GM19468 (cell line): ENCODE measurements at regions not wholly inside any gene's neighbourhood (a gene's known extent, or its start where the extent isn't known, plus 50 kb on each side); places are given as distances from the start of the nearest gene placed in this dataset.
A peak's percentile ranks its signal among the peaks of the same experiment; 100 is the strongest.
"Not testable (repeated sequence)": the region's sequence is repeated elsewhere in the genome, so short reads cannot be mapped to it uniquely, and the experiment has no call there.

Experiments
- ATAC-seq: cut with Tn5 transposase; IDR thresholded peaks from one replicate; pipeline ENCODE4 v1.9.1; 2021; ENCODE audit warnings: mild to moderate bottlenecking, moderate library complexity, moderate number of reproducible peaks; ENCODE audit not compliant: unreplicated experiment; ENCODE audit errors: extremely low read depth

DNA sequence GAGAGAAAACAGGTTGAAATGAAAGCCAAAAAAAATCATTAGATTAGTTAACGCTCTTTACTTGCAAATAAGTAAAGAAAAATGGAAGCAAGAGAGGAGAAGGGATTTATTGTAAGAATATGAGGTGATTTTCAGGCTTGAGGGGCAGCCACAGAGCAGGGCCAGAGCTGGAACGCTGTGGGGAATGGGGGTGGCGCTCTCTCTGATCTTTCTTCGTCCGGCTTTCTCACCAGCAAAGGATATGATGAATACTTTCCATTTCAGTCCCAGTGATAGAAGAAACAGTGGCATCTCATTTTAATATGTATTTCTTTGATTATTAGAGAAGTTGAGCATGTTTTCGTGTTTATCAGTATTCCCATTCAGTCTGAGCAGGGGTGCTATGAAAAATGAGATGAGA is 112.2 kb downstream of the SKIDA1 start:
- no peak for ATAC-seq

DNA sequence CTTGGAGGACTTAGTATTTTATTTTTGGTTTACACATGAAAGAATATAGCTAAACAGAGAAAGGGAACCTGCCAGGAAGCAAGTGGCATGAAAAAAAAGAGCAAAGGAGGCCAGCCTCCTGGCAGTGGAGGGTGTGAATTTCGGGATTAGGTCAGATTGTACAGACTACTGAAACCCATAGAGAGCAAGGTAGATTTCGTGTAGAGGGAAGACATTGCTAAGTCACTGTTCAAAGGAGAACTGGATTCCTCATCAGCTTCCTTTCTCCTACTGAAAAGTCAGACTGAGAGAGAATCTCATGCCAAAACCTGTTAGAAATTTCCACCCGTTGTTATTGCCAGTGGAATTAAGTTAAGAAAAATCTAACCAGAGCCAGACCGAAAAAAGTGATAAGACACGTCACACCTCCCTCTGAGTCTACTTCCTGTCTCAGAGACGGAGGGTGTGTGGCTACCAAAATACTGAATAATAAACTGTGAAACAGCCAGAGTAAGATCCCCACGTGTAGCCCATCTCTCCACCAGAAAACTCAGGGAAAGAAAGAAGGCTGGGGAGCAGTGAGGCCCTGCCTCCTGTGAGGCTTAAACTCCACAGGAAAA is 118.8 kb downstream of the SKIDA1 start:
- no peak for ATAC-seq

GRCh38 chr10:21405981-21406380 is 119.5 kb downstream of the SKIDA1 start:
- no peak for ATAC-seq

DNA sequence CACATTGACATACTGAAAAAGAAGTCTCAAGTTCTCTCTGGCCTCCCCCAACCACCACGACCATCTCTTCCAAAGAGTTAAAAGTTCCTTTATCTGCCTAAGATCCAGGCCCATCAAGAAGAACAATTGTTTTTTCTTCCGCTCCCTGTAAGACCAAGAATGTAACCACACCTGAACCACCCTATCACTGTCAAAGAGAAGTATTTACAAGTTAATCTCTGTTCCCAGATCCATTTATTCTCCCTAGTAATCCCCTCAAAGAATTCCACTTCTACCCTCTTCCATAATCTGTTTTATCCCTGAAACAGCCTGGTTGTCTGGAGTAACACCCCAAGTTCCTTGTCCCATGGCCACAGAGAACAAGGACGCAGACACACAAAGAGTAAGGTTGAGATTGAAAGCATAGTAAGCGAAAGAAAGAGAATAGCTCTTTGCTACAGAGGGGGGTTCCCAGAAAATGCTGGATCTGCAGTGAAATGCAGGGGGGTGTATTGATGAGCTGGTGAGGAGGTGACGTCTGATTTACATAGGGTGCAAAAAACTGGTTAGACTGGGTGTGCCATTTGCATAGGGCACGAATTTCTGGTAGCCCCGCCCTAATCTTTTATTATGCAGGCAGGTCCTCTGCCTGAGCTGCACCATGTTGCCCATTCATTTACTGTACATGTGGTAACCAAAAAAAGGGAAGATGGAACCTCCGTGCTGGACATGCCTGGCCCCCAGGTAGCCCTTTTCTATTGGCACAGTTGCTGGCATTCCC is 122.0 kb downstream of the SKIDA1 start:
- no peak for ATAC-seq

- no peak for ATAC-seq
Observed at GRCh38 chr10:21402606-21403083, 122.8 kb downstream of the SKIDA1 start.

- no peak for ATAC-seq
Observed at GRCh38 chr10:21401196-21401595, 124.3 kb downstream of the SKIDA1 start.

DNA sequence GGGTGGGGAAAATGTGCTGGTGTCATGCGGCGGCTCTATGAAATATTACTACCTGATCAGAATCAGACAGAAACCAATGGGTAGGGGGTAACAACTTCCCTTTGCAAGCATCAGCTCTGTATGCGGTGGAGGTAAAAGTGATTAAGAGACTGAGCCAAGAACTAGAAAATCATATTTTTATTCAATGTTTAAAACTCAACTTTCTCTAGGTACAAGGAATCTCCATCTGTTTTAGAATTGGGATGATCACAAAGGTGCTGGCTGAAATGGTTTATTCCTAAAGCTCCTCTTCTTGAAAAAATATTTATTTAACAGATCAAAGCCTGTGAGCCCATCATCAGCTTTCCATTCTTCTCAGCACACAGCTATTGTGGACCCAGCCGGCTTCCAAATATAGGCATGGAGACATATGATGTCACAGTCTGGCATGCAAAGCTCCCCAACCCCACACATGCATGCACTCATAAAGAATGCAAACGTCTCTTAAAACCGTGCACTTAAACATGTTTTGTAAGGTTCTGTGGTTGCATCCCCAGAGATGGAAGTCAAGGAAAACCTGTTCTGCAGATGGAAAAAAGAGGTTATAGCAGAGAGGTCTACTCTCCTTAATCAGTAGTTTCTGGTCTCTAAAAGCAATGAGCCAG is 126.0 kb downstream of the SKIDA1 start:
- no peak for ATAC-seq

DNA sequence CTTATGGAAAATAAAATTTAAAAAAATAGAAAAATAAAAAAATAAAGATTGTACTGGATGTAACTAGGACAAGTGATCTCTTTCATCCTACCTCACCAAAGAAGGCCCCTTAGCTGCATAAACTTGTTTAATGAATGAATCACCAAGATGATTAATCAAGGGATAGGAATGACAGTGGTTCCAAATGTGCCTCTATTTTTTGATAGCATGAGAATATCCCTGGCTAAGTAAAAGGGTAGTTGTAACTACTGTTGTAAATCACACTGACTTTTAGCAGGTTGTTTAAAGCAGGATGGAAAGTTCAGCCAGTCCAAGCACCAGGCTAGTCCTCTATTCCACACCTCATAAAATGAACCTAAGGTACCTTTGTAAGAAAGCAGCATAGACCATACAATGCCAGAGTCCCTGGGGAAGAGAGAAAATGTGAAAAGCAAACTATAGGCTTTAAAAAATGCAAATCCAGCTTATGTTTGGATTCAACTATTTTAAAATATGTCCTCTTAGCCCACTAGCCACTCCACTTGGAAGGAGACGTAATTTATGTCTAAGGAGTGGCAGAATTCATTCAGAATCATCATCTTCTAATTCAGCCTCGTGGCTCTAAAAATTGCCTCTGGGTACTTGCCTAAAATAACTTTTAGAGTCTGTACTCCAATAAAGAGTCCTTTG is 126.8 kb downstream of the SKIDA1 start:
- no peak for ATAC-seq

DNA sequence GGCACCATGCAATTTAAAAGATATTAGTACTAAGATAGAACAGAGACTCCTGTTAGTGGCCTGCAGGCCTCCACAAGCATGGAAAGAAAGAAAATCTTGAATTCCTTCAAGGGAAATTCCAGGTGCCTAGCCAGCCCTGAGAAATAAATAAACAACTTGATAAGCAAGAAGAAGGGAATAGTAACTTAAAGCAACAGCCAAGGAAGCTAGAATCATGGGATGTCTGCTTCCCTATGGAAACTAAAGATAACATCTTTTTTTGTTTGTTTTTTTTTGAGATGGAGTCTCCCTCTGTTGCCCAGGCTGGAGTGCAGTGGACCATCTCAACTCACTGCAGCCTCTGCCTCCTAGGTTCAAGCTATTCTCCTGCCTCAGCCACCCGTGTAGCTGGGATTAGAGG is 128.6 kb downstream of the SKIDA1 start:
- no peak for ATAC-seq

DNA sequence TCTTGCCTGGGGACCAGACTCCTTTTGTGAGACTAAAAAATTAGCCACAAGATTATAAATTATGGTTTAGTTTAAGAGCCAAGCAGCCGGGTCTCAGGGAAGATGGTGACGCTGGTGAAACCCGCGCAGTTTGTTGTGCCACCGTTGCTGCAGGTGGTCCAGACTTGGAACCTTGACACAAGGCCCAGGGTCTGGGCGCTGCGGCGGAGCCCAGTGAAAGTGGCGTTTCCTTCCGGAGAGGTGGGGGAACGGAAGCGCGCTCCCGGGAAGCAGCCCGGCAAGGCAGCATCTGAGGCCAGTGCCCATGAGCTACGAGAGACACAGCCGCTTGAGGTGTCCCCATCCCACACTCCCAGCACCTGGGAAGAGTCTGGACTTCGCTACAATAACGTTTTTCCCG is 131.6 kb downstream of the SKIDA1 start:
- no peak for ATAC-seq

DNA sequence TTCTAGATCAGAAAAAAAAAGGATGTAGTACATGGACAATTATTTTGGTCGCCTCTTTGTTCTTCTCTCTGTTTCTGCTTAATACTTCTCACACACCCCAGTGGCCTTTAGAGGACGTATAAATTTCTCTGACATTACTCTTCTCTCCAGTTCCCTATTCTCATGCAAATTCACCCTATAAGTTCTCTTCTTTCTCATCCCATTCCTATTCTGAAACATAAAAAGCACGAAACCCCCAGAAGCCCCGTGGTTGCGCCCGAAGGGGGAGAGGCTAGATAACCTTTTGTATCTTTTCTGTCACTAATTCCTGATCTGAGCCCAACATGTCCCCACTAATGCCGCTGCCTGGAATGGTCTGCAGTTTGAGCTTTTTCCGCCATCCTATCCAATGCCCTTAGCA is 136.9 kb downstream of the SKIDA1 start:
- no peak for ATAC-seq

DNA sequence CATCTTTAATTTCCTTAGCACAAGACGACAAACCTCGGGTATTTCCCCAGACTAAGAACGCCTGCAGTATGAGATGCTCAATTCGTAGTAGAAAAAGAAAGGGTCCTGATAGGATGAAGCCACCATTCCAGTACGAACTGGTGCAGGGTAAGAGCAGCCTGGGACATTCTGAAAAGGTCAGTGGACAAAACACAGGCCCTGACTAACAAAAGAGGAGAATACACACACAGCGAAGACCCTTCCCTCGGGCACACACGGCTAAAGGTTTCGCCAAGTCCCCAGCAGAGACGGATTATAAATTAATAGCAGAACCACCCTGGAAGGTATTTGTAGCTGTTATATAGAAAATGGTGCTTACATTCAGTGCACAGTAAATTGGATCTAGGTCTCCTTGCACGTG is 137.6 kb downstream of the SKIDA1 start:
- ATAC-seq = no peak

DNA sequence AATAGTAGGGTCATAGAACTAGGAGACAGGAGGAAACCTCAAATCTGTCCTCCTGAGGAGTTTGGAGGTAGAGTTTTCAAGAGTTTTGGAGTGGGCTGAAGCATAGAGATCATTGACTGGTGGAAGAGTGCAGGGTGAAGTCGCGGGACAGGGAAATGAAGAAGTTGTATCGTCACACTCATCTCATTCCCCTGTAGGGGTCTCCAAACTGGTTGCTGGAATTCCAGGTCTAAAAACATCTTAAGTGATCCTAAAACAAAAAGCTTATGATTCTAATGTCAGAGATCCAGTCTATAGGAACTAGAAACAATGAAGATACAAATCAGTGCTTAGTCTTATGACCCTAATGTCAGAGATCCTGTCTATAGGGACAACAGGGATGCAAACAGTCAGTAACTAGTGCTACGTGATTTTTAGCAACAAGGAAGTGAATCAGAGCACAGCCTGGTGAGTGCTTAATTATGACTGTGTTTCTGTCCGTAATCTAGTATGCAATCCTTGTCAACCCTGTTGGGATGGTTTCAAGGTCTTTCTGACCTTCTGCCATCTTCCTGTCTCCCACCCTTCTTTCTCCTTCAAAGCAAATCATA is 139.4 kb downstream of the SKIDA1 start:
- ATAC-seq = no peak

DNA sequence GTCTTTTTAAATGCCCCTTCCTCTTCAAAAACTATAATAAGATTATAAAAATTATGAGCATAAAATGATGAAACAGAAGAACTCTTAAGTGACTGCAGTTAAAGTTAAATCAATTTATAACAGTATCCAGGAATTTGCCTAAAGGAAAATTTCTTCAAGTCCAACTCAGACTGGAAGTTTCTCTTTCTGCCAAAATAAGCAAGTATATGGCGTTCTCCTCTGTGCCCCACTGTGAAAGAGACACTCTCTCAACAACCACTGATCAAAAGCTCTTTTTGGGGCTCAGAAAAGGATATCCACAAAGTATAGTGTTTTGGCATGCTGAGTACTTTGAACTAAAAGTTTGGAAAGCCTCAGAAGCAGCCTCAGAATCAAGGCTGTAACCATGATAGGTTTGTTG is 139.9 kb downstream of the SKIDA1 start:
- ATAC-seq = no peak

DNA sequence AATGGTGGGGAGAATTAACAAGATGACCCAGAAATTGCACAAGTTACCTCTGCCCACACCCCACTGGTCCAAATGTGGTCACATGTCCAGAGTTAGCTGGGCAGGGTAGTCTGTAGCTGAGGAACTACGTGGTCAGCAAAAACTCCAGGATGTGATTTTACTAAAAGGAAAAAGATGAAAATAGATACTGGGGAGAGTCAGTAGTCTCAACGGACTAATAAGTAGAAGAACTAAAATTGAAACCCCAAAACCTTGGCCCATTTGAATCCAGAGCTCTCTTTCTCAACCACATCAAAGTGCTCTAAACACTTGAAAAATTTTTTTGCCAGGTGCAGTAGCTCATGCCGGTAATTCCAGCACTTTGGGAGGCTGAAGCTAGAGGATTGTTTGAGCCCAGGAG is 146.3 kb downstream of the SKIDA1 start:
- ATAC-seq = no peak

DNA sequence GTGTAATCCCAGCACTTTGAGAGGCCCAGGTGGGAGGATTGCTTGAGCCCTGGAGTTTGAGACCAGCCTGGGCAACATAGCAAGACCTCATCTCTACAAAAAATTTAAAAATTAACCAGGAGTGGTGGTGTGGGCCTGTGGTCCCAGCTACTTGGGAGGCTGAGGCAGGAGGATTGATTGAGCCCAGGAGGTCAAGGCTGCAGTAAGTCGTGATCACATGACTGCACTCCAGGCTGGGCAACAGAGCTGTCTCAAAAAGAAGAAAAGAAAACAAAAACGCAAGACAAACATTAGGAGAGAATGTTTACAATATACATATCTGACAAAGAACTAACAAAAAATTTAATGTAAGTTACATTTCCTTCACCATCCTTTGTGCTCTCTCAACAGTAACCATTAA is 150.2 kb downstream of the SKIDA1 start:
- not testable (repeated sequence) for ATAC-seq

- not testable (repeated sequence) for ATAC-seq
Observed at GRCh38 chr10:21373881-21374280, 151.6 kb downstream of the SKIDA1 start.

DNA sequence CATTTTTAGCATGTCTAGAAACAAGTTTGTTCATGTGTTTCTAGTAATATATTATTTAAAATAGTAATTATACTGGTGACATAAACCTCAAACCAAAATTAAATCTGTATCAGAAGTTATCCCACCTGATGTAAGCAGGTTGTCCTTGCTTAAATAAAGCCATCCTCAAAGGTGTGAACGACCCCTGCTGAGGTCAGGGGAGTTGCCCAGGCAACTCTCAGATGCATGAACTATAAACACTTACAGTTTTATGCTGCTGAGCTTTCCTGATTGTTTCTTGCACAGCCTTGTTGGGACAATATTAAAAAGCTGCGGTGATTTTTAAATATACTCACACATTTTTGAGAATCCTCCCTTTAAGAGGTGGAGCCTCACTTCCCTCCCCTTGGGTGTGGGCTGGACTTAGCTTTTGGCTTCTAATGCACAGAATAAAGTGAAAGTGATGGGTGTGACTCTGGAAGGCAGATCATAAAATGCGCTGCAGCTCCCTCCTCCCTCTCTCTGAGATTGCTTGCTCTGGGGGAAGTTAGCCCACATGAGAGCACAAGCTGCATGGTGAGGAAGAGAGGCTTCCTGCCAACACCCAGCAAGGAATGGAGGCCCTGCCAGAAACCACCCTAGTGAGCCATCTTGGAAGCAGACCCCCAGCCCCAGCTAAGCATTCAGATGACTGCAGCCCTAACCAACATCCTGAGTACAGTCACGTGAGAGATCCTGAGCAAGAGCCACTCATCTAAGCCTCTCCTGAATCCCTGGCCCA is 152.7 kb downstream of the SKIDA1 start:
- ATAC-seq = peak; percentile 59

DNA sequence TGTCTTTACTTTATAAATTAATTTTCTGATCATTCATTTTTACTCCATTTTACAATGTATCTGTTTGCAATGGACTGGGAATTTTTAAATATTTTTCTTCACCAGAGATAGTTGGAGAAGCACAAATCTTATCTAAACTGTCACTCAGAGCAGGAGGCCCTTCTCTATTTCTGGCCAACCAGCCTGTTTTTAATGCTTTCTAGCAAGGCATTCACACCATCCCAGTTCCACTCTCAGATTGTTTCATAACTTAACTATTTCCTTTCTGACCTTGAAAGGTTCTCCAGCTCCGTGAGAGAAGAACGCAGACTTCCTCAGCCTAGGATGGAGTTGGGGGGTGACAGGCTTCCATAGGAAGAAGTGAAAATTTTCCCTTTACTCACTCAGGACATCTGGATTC is 155.8 kb downstream of the SKIDA1 start:
- no peak for ATAC-seq
